ENCODE measurements at regions not wholly inside any gene's neighbourhood (a gene's known extent, or its start where the extent isn't known, plus 50 kb on each side); places are given as distances from the start of the nearest gene placed in this dataset.

- TF ChIP-seq ZNF776 (tag by site-specific recombination; IDR thresholded peaks at IDR 0.05; ENCODE audit: borderline replicate concordance) (no peak), ZNF404 (tag by site-specific recombination; IDR thresholded peaks at IDR 0.05) (no peak), ZBTB1 (tag by site-specific recombination; IDR thresholded peaks at IDR 0.05) (no peak), ZNF214 (tag by site-specific recombination; IDR thresholded peaks at IDR 0.05; ENCODE audit: borderline replicate concordance) (no peak), ZNF621 (tag by site-specific recombination; IDR thresholded peaks at IDR 0.05) (no peak), SP2 (tag by site-specific recombination; IDR thresholded peaks at IDR 0.05) (0 out of 2 replicates have a peak, but pooled peaks have one; percentile 16), FEZF1 (tag by site-specific recombination; IDR thresholded peaks at IDR 0.05) (no peak), ZNF324 (tag by site-specific recombination; IDR thresholded peaks at IDR 0.05) (no peak), ZNF791 (tag by site-specific recombination; IDR thresholded peaks at IDR 0.05) (no peak), MYNN (tag by site-specific recombination; IDR thresholded peaks at IDR 0.05; ENCODE audit: borderline replicate concordance) (no peak), SALL2 (tag by site-specific recombination; IDR thresholded peaks at IDR 0.05; ENCODE audit: borderline replicate concordance) (no peak), ZNF707 (tag by site-specific recombination; IDR thresholded peaks at IDR 0.05) (no peak), ZFP69B (tag by site-specific recombination; IDR thresholded peaks at IDR 0.05) (no peak), KLF16 (tag by site-specific recombination; IDR thresholded peaks at IDR 0.05) (no peak), SCRT2 (tag by site-specific recombination; IDR thresholded peaks at IDR 0.05) (no peak), ZNF221 (tag by site-specific recombination; IDR thresholded peaks at IDR 0.05; ENCODE audit: borderline replicate concordance) (no peak), PRDM6 (tag by site-specific recombination; IDR thresholded peaks at IDR 0.05) (no peak), ZBTB11 (tag by site-specific recombination; conservative IDR thresholded peaks at IDR 0.05; ENCODE audit: low read depth) (no peak), ZNF341 (tag by site-specific recombination; IDR thresholded peaks at IDR 0.05; ENCODE audit: low read depth) (peak; percentile 27)
Measured at GRCh38 chr17:77546772-77547241, 406.0 kb downstream of the SEC14L1 start (continued).

DNA sequence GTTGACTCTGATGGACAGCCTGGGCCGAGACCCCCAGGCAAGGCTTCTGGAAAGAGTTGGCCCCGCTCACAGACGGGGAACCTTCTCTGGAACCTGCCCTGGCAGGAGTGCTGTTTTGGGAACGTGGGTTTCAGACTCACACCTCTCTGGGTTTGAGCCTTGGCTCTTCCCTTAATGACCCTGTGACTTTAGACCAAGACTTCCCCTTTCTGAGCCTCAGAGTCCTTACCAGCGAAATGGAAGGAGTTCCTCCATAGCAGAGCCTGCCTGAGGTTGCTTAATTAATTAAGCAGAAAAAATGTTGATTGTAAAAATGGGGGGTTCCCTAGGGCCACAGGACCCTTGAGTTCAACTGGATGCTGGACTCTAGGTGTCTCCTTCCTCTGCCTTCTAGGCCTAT is 408.2 kb downstream of the SEC14L1 start:
- CTCF ChIA-PET = no interaction called here
- Histone ChIP-seq H3K9me3 (ENCODE audit: control insufficient read depth, insufficient read depth, low read depth, low read length) (no peaks in the 10 kb centered on the region), H3K27ac (ENCODE audit: extremely low read depth, low read depth, low read length) (no peak overlapping the region), H3K4me1 (ENCODE audit: control insufficient read depth, insufficient read depth, low read length) (no peaks in the 10 kb centered on the region), H3K4me3 (ENCODE audit: low read depth, low read length) (no peak overlapping the region), H3K36me3 (ENCODE audit: control insufficient read depth in 2 of 2, insufficient read depth in 1 of 2, low read length in 2 of 2) (no peaks in the 10 kb centered on the region)
- POLR2A ChIA-PET = no interaction called here
- TF ChIP-seq ZSCAN18 (tag by site-specific recombination; IDR thresholded peaks at IDR 0.05) (no peak), TRIM28 (IDR thresholded peaks at IDR 0.05; ENCODE audit: borderline replicate concordance, low read length) (no peak), ZNF23 (tag by site-specific recombination; IDR thresholded peaks at IDR 0.05; ENCODE audit: borderline replicate concordance) (no peak), GFI1B (tag by site-specific recombination; IDR thresholded peaks at IDR 0.05) (no peak), ZNF114 (tag by site-specific recombination; IDR thresholded peaks at IDR 0.05) (no peak)
